ENCODE measurements at regions not wholly inside any gene's neighbourhood (a gene's known extent, or its start where the extent isn't known, plus 50 kb on each side); places are given as distances from the start of the nearest gene placed in this dataset.
A peak's percentile ranks its signal among the peaks of the same experiment; 100 is the strongest.

- ATAC-seq (no peak), FAIRE-seq (no peak), DNase-seq (ENCODE audit: low read depth in 1 of 2, low spot score in 1 of 2) (no peak)
- Histone ChIP-seq H3K27ac (no peak overlapping the region), H3K9me3 (no peaks in the 10 kb centered on the region), H3K4me1 (no peaks in the 10 kb centered on the region), H3K4me3 (no peak overlapping the region), H3K4me2 (no peak overlapping the region)
- CTCF ChIA-PET = interaction anchor here (1.4 kb wide), 1 partner anchor 25 kb away, joined by 3 read pairs; no protein-coding TSS in a partner anchor
- POLR2A ChIA-PET = no interaction called here
- no peak for TF ChIP-seq ELK1 (IDR thresholded peaks at IDR 0.05; ENCODE audit: low read depth, low read length)
- TF ChIP-seq BCL3 (IDR thresholded peaks at IDR 0.05) = no peak
- TF ChIP-seq CBX2 (IDR thresholded peaks at IDR 0.05; ENCODE audit: borderline replicate concordance, low read depth) = no peak
- no peak for TF ChIP-seq E2F6 (IDR thresholded peaks at IDR 0.05; ENCODE audit: borderline replicate concordance, low read depth)
- TF ChIP-seq RCOR1 (IDR thresholded peaks at IDR 0.05; ENCODE audit: low read depth, low read length) = no peak
- no peak for TF ChIP-seq SMC3 (IDR thresholded peaks at IDR 0.05)
- no peak for TF ChIP-seq RARB (CRISPR knock-in tag; IDR thresholded peaks at IDR 0.05)
- WGBS (ENCODE audit: missing lambda C conversion rate) = 10% methylated on average over 2 of the region's 2 CpGs
Observed at GRCh38 chr2:108145557-108146326, 94.0 kb upstream of the SULT1C3 start.

GRCh38 chr2:108148555-108148954 is 91.2 kb upstream of the SULT1C3 start:
- DNase-seq (ENCODE audit: low read depth in 1 of 2, low spot score in 1 of 2) = no peak
- WGBS (ENCODE audit: missing lambda C conversion rate) = 18% methylated on average over 6 of the region's 6 CpGs
- Histone ChIP-seq H3K4me2 (no peak overlapping the region), H3K27ac (no peak overlapping the region), H3K9me3 (no peaks in the 10 kb centered on the region), H3K4me3 (no peak overlapping the region), H3K4me1 (no peaks in the 10 kb centered on the region)
- ChIA-PET POLR2A (no interaction called here), CTCF (no interaction called here)
- no peak for FAIRE-seq
- no peak for ATAC-seq
- TF ChIP-seq MAFK (IDR thresholded peaks at IDR 0.05; ENCODE audit: partially characterized antibody) (peak; percentile 77), MAX (IDR thresholded peaks at IDR 0.05) (no peak), POLR2AphosphoS2 (conservative IDR thresholded peaks at IDR 0.05; ENCODE audit: low read length) (no peak), JUN (IDR thresholded peaks at IDR 0.05) (no peak)

GRCh38 chr2:108154366-108155061 is 85.3 kb upstream of the SULT1C3 start:
- Histone ChIP-seq H3K4me3 (no peak overlapping the region), H3K9me3 (no peaks in the 10 kb centered on the region), H3K27ac (no peak overlapping the region), H3K4me1 (no peaks in the 10 kb centered on the region), H3K4me2 (no peak overlapping the region)
- POLR2A ChIA-PET = no interaction called here
- ATAC-seq (no peak), DNase-seq (ENCODE audit: low read depth in 1 of 2, low spot score in 1 of 2) (no peak), FAIRE-seq (no peak)
- WGBS (ENCODE audit: missing lambda C conversion rate) = 33% methylated on average over 6 of the region's 6 CpGs
- TF ChIP-seq CHD2 (IDR thresholded peaks at IDR 0.05; ENCODE audit: low read length, partially characterized antibody) (no peak), HOXA7 (CRISPR knock-in tag; IDR thresholded peaks at IDR 0.05) (no peak), CBX2 (IDR thresholded peaks at IDR 0.05; ENCODE audit: borderline replicate concordance, low read depth) (no peak), MAX (IDR thresholded peaks at IDR 0.05) (no peak), ZSCAN20 (CRISPR knock-in tag; IDR thresholded peaks at IDR 0.05) (no peak), PHF8 (IDR thresholded peaks at IDR 0.05; ENCODE audit: borderline replicate concordance, low read depth) (no peak), SMC3 (IDR thresholded peaks at IDR 0.05) (no peak), BHLHE40 (IDR thresholded peaks at IDR 0.05; ENCODE audit: low read depth, low read length) (no peak), CTCF (IDR thresholded peaks at IDR 0.05) (no peak), ZNF302 (CRISPR knock-in tag; IDR thresholded peaks at IDR 0.05) (no peak), EP300 (IDR thresholded peaks at IDR 0.05) (no peak), POLR2AphosphoS2 (conservative IDR thresholded peaks at IDR 0.05; ENCODE audit: low read length) (no peak), ELK1 (IDR thresholded peaks at IDR 0.05; ENCODE audit: low read depth, low read length) (no peak), TFCP2L1 (CRISPR knock-in tag; IDR thresholded peaks at IDR 0.05) (no peak), KDM1A (IDR thresholded peaks at IDR 0.05; ENCODE audit: low read depth) (no peak), HOXB13 (CRISPR knock-in tag; IDR thresholded peaks at IDR 0.05; ENCODE audit: low read depth) (no peak), NR3C1 (IDR thresholded peaks at IDR 0.05) (no peak), MYC (IDR thresholded peaks at IDR 0.05; ENCODE audit: borderline replicate concordance, low read length) (no peak)
- CTCF ChIA-PET = interaction anchor here (0.6 kb wide), 1 partner anchor 411 kb away, joined by 5 read pairs; no protein-coding TSS in a partner anchor
